ENCODE measurements at regions not wholly inside any gene's neighbourhood (a gene's known extent, or its start where the extent isn't known, plus 50 kb on each side); places are given as distances from the start of the nearest gene placed in this dataset.
"Not testable (repeated sequence)": the region's sequence is repeated elsewhere in the genome, so short reads cannot be mapped to it uniquely, and the experiment has no call there.

GRCh38 chr6:88428068-88428467 is 261.9 kb upstream of the CNR1 start:
- no peaks in the 10 kb centered on the region for H3K27me3 ChIP-seq
- intact Hi-C loops (cut with DNase I): no loop called here
- H3K27ac ChIP-seq: no peak overlapping the region
- H3K4me1 ChIP-seq (ENCODE audit: insufficient read depth): no peaks in the 10 kb centered on the region
- WGBS, 3 donors: 77 to 87% (median 84%) methylated on average over 1 of the region's 1 CpG
- H3K36me3 ChIP-seq: no peaks in the 10 kb centered on the region
- H3K9me3 ChIP-seq: no peaks in the 10 kb centered on the region
- no peak overlapping the region for H3K4me3 ChIP-seq
- TF ChIP-seq POLR2A (IDR thresholded peaks at IDR 0.05) (no peak), EP300 (IDR thresholded peaks at IDR 0.05) (no peak)
- TF ChIP-seq, protein P1, sequence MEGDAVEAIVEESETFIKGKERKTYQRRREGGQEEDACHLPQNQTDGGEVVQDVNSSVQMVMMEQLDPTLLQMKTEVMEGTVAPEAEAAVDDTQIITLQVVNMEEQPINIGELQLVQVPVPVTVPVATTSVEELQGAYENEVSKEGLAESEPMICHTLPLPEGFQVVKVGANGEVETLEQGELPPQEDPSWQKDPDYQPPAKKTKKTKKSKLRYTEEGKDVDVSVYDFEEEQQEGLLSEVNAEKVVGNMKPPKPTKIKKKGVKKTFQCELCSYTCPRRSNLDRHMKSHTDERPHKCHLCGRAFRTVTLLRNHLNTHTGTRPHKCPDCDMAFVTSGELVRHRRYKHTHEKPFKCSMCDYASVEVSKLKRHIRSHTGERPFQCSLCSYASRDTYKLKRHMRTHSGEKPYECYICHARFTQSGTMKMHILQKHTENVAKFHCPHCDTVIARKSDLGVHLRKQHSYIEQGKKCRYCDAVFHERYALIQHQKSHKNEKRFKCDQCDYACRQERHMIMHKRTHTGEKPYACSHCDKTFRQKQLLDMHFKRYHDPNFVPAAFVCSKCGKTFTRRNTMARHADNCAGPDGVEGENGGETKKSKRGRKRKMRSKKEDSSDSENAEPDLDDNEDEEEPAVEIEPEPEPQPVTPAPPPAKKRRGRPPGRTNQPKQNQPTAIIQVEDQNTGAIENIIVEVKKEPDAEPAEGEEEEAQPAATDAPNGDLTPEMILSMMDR (IDR thresholded peaks at IDR 0.05): no peak
- no peak for DNase-seq

DNA sequence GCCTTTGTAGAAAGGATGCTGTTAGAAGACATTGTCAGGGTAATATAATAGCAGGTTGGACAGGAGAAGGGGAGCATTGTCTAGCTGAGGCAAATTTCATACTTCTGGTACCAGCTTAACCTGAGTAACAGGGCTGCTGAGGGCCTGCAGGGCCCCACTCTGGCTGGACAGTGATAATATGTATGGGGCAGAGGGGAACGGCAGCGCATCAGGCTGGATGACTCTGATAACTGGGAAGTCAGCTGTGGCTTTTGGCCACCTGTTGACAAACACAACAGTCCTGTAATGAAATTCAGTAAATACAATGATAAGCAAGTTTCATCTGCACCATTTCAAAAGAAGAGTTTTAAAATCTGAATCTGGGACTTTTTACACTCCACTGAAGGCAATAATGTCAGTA is 259.9 kb upstream of the CNR1 start:
- Histone ChIP-seq H3K4me1 (ENCODE audit: insufficient read depth) (no peaks in the 10 kb centered on the region), H3K4me3 (no peak overlapping the region), H3K27me3 (no peaks in the 10 kb centered on the region), H3K27ac (no peak overlapping the region), H3K36me3 (no peaks in the 10 kb centered on the region), H3K9me3 (no peaks in the 10 kb centered on the region)
- 68 to 86% (median 70%) methylated on average over 2 of the region's 2 CpGs for WGBS, 3 donors
- intact Hi-C loops (cut with DNase I): no loop called here
- TF ChIP-seq, protein P1 (IDR thresholded peaks at IDR 0.05): no peak
- TF ChIP-seq EP300 (IDR thresholded peaks at IDR 0.05): no peak
- DNase-seq: no peak

- TF ChIP-seq POLR2A (IDR thresholded peaks at IDR 0.05) (no peak), EP300 (IDR thresholded peaks at IDR 0.05) (no peak)
- TF ChIP-seq, protein P1 (IDR thresholded peaks at IDR 0.05): no peak
- no peak overlapping the region for H3K27ac ChIP-seq
- intact Hi-C loops (cut with DNase I): no loop called here
- H3K9me3 ChIP-seq: no peaks in the 10 kb centered on the region
- H3K36me3 ChIP-seq: no peaks in the 10 kb centered on the region
- DNase-seq: no peak
- no peak overlapping the region for H3K4me3 ChIP-seq
- H3K4me1 ChIP-seq (ENCODE audit: insufficient read depth): no peaks in the 10 kb centered on the region
- no peaks in the 10 kb centered on the region for H3K27me3 ChIP-seq
- WGBS, 3 donors: 83 to 89% (median 86%) methylated on average over 8 of the region's 8 CpGs
These were observed 256.7 kb upstream of the CNR1 start for GRCh38 chr6:88422831-88423230.

DNA sequence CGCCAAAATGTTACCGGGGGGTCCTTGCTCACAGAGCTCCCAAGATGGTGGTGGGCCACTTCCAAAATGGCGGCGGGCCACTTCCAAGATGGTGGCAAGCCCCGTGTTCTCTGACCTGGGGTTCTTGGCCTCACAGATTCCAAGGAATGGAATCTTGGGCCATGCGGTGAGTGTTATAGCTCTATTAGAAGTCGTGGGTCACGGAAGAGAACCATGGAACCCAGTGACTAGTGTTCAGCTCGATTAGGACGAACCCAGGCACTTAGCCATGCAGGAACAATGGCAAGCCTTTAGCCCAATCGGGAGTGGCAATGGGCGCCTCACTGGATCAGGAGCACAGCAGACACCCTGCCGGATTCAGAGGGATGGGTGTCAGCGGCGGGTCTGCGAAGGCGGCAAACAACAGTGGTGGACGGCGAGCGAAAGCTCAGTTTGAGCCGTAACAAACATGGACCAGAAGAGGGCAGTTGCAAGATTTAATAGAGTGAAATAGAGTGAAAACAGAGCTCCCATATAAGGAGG is 254.9 kb upstream of the CNR1 start:
- intact Hi-C loops (cut with DNase I); H3K27me3 ChIP-seq; DNase-seq; H3K36me3 ChIP-seq; H3K4me3 ChIP-seq; H3K4me1 ChIP-seq (ENCODE audit: insufficient read depth); H3K27ac ChIP-seq; H3K9me3 ChIP-seq: not testable (repeated sequence)
- 95 to 97% (median 96%) methylated on average over 20 to 21 of the region's 21 CpGs for WGBS, 3 donors

DNA sequence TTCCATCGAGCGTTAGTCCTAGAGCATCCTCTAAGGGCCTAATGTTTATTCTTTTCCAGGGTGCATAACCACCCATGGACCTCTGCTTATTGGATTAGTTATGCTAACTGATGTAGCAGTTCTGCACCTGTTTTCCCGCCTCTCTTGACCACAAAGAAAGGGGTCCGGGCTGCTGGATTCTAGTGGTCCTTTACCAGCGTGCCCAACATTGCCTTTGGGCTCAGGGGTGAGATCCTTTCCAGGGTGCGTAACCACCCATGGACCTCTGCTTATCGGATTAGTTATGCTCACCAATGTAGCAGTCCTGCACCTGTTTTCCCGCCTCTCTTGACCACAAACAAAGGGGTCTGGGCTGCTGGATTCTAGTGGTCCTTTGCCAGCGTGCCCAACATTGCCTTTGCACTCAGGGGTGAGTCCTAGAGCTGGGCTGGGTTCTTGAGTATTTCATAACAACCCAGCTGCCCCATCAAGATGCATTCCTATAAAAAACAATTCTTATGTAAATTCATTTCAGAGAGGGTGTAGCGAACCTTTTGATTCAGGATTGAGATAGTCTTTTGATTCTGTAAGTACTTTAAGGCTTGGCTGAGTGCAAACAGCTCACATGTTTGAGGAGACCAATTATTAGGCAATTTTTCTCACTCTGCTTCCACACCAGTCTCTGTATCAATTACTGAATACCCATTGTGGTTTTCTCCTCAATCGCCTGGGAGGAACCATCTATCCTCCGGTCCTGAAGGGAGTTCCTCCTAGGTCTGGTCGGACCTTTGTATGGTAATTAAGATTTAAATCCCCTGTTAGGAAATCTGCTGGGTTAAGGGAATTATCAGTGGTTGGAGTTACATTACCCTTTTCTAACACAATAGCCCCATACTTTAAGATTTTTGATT is 253.0 kb upstream of the CNR1 start:
- DNase-seq: not testable (repeated sequence)

GRCh38 chr6:88417361-88417760 is 251.2 kb upstream of the CNR1 start:
- H3K27ac ChIP-seq; H3K36me3 ChIP-seq; H3K4me3 ChIP-seq; H3K9me3 ChIP-seq; intact Hi-C loops (cut with DNase I); DNase-seq; H3K27me3 ChIP-seq; H3K4me1 ChIP-seq (ENCODE audit: insufficient read depth): not testable (repeated sequence)
- 72 to 84% (median 73%) methylated on average over 5 of the region's 5 CpGs for WGBS, 3 donors

More for the DNA sequence above, 253.0 kb upstream of the CNR1 start:
- H3K4me3 ChIP-seq; H3K9me3 ChIP-seq; H3K27me3 ChIP-seq; H3K4me1 ChIP-seq (ENCODE audit: insufficient read depth); H3K27ac ChIP-seq; H3K36me3 ChIP-seq; intact Hi-C loops (cut with DNase I): not testable (repeated sequence)
- WGBS, 3 donors: 88 to 93% (median 91%) methylated on average over 13 of the region's 13 CpGs

Measured in ovary (tissue), 7 donors.